ENCODE measurements at regions not wholly inside any gene's neighbourhood (a gene's known extent, or its start where the extent isn't known, plus 50 kb on each side); places are given as distances from the start of the nearest gene placed in this dataset.

DNA sequence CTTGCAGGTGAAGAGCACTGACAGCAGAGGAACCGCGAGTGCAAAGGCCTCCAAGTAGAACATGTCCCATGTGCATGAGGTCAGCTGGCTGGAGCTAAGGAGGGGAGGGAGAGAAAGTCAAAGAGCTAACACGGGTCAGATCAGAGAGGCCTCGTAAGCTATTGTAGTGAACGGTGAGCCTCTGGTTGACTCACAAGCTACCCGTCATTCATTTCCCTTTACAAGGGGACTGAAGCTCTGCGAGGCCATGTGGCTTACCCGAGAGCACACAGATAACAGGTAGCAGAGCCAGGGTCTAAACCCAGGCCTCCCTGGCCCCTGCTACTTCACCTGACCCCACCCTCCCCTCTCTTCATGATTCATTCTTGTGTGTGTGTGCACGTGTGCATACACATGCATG lies 152.7 kb upstream of the ADRA1B start:
- TF ChIP-seq, protein P1, sequence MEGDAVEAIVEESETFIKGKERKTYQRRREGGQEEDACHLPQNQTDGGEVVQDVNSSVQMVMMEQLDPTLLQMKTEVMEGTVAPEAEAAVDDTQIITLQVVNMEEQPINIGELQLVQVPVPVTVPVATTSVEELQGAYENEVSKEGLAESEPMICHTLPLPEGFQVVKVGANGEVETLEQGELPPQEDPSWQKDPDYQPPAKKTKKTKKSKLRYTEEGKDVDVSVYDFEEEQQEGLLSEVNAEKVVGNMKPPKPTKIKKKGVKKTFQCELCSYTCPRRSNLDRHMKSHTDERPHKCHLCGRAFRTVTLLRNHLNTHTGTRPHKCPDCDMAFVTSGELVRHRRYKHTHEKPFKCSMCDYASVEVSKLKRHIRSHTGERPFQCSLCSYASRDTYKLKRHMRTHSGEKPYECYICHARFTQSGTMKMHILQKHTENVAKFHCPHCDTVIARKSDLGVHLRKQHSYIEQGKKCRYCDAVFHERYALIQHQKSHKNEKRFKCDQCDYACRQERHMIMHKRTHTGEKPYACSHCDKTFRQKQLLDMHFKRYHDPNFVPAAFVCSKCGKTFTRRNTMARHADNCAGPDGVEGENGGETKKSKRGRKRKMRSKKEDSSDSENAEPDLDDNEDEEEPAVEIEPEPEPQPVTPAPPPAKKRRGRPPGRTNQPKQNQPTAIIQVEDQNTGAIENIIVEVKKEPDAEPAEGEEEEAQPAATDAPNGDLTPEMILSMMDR (IDR thresholded peaks at IDR 0.05; ENCODE audit: low read depth, low read length, missing control alignments): no peak
- H3K4me3 ChIP-seq (replicated peaks; ENCODE audit: low read depth, low read length): no peak overlapping the region
- no peak for DNase-seq (ENCODE audit: extremely low read depth, low read depth)

DNA sequence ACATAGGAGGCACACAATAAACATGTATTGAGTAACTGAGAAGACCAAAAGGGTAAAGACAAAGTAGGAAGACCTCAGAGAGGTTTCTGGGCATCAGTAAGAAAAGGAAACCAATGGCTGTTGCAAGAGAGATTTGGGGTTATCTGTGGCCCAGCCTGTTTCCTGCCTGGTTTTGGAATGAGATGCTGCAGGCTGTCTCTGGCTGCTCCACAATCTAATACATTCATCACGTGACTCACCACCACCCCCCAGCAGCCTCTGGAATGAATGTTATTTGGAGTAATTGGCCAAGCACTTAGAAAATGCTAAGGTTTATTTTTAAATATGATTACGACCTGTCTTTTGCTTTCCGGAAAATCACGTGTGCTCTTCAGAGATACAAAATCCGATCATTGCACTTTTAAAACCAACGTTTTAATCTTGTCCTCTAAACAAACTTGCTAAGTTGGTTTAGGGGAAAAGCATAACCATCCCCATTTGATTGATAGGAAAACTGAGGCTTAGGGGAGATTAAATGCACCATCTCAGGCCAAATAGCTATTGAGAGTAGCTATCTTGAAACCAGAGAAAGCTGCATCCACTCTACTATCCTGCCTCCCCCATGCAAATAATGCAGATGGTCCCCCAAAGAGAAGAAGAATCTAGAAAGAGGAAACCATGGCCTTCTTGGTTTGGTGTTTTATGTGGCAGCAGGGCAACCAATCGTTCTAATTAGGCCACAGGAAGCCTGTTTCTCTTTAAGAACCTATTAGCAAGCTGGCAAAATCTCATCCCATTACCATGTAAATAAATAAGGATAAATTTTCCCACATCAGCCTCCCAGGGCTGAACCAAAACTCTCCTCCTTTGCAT lies 151.8 kb upstream of the ADRA1B start:
- no peak overlapping the region for H3K4me3 ChIP-seq (replicated peaks; ENCODE audit: low read depth, low read length)
- DNase-seq (ENCODE audit: extremely low read depth, low read depth): no peak
- TF ChIP-seq, protein P1 (IDR thresholded peaks at IDR 0.05; ENCODE audit: low read depth, low read length, missing control alignments): no peak

DNA sequence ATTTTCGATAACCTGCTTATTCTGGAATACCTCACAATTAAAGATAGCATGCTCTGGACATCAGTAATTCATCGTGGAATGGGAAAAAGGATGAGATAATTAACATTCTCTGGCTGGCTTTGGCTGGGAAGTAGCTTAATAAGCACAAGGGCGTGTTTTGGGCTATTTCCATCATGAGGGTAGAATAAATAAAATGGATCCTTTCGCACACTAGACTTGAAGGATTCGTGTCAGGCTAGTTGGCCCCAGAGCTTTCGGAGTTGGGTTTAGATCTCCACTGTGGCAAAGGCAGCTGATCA lies 151.2 kb upstream of the ADRA1B start:
- H3K4me3 ChIP-seq (replicated peaks; ENCODE audit: low read depth, low read length): no peak overlapping the region
- TF ChIP-seq, protein P1 (IDR thresholded peaks at IDR 0.05; ENCODE audit: low read depth, low read length, missing control alignments): no peak
- no peak for DNase-seq (ENCODE audit: extremely low read depth, low read depth)

DNA sequence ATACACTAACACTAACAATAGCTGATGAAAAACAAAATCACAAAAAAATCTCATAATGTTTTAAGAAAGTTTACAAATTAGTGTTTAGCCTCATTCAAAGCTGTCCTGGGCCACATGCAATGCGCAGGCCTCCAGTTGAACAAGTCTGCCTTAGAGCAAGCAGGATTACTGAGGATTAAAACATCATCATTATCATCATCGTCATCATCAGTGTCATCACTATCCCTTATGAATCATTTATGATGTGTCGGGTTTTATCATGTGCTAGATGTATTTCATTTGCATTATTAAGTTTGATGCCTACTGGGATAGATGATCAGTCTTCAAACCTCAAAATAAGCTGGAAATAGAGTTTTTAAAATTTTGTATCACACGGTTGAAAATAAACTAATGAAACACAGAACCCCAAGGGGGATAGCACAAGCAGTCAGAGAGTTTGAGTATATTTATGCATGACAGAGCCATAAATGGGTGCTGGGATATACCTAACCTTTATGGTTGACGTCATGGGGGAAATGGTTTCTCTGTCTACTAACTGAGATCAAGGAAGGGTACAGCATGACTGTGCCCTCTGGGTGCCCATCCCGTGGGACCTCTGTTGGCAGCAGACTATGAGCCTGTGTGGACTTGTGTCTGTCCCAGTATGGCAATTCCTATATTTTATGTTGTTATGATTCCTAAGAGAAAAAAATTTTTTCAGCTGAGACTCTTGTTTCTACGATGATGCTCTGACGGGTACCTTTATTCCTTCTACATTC lies 150.3 kb upstream of the ADRA1B start:
- TF ChIP-seq, protein P1 (IDR thresholded peaks at IDR 0.05; ENCODE audit: low read depth, low read length, missing control alignments): no peak
- no peak for DNase-seq (ENCODE audit: extremely low read depth, low read depth)
- H3K4me3 ChIP-seq (replicated peaks; ENCODE audit: low read depth, low read length): no peak overlapping the region

DNA sequence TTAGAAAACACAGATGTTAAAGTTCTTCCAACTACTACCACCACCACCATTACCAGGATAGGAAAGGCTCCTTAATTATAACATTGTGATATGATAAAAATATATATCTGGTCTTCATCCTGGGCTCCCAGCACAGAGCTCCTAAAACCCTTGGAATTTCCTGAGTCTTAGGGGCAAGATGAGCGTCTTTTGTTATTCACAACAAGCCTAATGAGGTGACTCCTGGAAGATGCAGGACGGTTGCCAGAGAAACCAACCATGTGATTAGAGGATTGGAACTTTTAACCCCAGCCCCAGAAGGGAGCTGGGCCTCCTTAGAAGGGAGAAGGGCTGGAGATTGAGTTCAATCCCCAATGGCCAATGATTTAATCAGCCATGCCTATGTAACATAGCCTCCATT lies 148.0 kb upstream of the ADRA1B start:
- DNase-seq (ENCODE audit: extremely low read depth, low read depth): no peak
- TF ChIP-seq, protein P1 (IDR thresholded peaks at IDR 0.05; ENCODE audit: low read depth, low read length, missing control alignments): no peak
- no peak overlapping the region for H3K4me3 ChIP-seq (replicated peaks; ENCODE audit: low read depth, low read length)

DNA sequence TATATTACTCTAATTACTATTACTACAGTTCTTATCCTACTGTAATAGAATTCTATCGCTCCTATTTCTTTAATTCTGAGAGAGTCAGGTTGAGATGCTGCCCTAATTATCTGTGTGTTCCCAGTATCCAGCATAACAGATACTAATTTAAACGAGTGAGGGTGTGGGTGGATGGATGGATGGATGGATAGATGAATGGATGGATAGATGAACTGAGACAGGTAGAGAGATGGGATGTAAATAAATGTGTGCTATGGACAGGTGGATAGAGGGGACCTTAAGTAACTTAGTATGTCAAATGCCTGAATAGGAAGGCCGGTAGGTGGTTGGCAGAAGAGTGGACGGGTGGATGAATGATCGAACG lies 143.6 kb upstream of the ADRA1B start:
- no peak for DNase-seq (ENCODE audit: extremely low read depth, low read depth)
- H3K4me3 ChIP-seq (replicated peaks; ENCODE audit: low read depth, low read length): peak overlapping the region; percentile 29; the same call in 1 of the 2 replicates
- TF ChIP-seq, protein P1 (IDR thresholded peaks at IDR 0.05; ENCODE audit: low read depth, low read length, missing control alignments): no peak
